Ishikawa (cell line): ENCODE measurements at regions not wholly inside any gene's neighbourhood (a gene's known extent, or its start where the extent isn't known, plus 50 kb on each side); places are given as distances from the start of the nearest gene placed in this dataset.

Experiments
- CEBPB ChIP-seq: IDR thresholded peaks from 2 replicates; pipeline ENCODE4 v1.6.1; 2012
- CREB1 ChIP-seq: IDR thresholded peaks from 2 replicates; pipeline ENCODE4 v1.6.1; 2012; ENCODE audit warnings: low read depth
- EGR1 ChIP-seq: IDR thresholded peaks from 2 replicates; pipeline ENCODE4 v1.6.1; 2012
- EP300 ChIP-seq: IDR thresholded peaks from 2 replicates; pipeline ENCODE4 v1.6.1; 2012; ENCODE audit warnings: borderline replicate concordance
- FOXM1 ChIP-seq: IDR thresholded peaks from 2 replicates; pipeline ENCODE4 v1.6.1; 2012; ENCODE audit warnings: low read depth, borderline replicate concordance
- NFIC ChIP-seq: IDR thresholded peaks from 2 replicates; pipeline ENCODE4 v1.6.1; 2012
- RAD21 ChIP-seq: IDR thresholded peaks from 2 replicates; pipeline ENCODE4 v1.6.1; 2012; ENCODE audit warnings: low read depth
- REST ChIP-seq: IDR thresholded peaks from 2 replicates; pipeline ENCODE4 v1.6.1; 2012; ENCODE audit warnings: low read depth, mild to moderate bottlenecking
- TAF1 ChIP-seq: IDR thresholded peaks from 2 replicates; pipeline ENCODE4 v1.6.1; 2012; ENCODE audit warnings: low read depth, mild to moderate bottlenecking
- TCF12 ChIP-seq: IDR thresholded peaks from 2 replicates; pipeline ENCODE4 v1.6.1; 2012; ENCODE audit warnings: low read depth
- TEAD4 ChIP-seq: IDR thresholded peaks from 2 replicates; pipeline ENCODE4 v1.6.1; 2012
- YY1 ChIP-seq: IDR thresholded peaks from 2 replicates; pipeline ENCODE4 v1.6.1; 2012; ENCODE audit warnings: low read depth
- ZBTB7A ChIP-seq: IDR thresholded peaks from 2 replicates; pipeline ENCODE4 v1.6.1; 2012; ENCODE audit warnings: low read depth
- TF ChIP-seq, protein P1 (sequence below): IDR thresholded peaks from 2 replicates; pipeline ENCODE4 v1.6.1; 2012

DNA sequence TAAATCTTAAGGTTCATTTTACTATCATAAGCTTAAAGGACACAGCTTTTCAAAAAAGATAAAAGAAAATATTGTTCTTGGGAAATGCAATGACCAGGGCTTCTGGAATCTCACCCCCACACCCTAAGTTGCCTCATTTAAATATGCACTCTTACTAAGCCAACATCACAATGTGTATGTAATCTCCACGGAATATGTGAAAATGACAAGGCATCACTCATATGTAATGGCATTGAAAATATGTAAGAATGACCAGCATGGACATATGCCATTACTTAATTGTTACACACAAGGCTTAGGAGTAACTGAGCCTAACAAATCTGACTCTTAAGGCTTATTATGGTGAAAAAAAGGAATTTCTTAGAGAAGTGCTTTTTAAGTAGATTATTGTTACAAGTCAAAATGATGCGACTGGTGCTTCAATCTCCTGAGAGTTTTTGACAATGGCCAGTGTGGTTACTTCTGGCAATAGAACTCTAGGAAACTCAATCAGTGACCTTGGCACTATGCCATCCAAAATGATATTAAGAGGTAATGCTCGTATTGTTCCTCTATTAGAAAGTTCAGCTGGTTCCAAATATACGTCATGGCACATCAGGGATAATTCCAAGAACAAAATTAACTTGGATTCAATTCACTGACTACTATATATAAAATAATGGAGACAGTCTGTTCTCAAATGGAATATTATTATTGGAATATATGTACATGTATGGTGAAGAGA lies 290.0 kb upstream of the PLSCR5 start:
- no peak for TF ChIP-seq RAD21
- TF ChIP-seq TEAD4 = no peak
- TF ChIP-seq EP300 = no peak
- TF ChIP-seq YY1 = no peak
- no peak for TF ChIP-seq TCF12
- no peak for TF ChIP-seq TAF1
- TF ChIP-seq, protein P1, sequence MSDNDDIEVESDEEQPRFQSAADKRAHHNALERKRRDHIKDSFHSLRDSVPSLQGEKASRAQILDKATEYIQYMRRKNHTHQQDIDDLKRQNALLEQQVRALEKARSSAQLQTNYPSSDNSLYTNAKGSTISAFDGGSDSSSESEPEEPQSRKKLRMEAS = no peak
- no peak for TF ChIP-seq EGR1
- TF ChIP-seq REST = no peak
- no peak for TF ChIP-seq CEBPB
- TF ChIP-seq FOXM1 = no peak
- no peak for TF ChIP-seq CREB1
- no peak for TF ChIP-seq ZBTB7A
- TF ChIP-seq NFIC = no peak
